GM13976 (cell line): ENCODE measurements at regions not wholly inside any gene's neighbourhood (a gene's known extent, or its start where the extent isn't known, plus 50 kb on each side); places are given as distances from the start of the nearest gene placed in this dataset.

Source experiments
- DNase-seq: peaks from one replicate; pipeline ENCODE4 v3.0.0; 2012; ENCODE audit warnings: low spot score
- CTCF ChIP-seq: IDR thresholded peaks from 2 replicates; pipeline ENCODE4 v1.5.1; 2012; ENCODE audit warnings: borderline replicate concordance, mild to moderate bottlenecking; ENCODE audit not compliant: insufficient read depth; ENCODE audit errors: extremely low read depth, missing control alignments, control extremely low read depth
- in situ Hi-C: fragments of 300-500 bp; cut with MboI; formaldehyde crosslinking; loops from one replicate; pipeline ENCODE4 v1.12.0; 2022; ENCODE audit warnings: low sequenced_read_pairs, mixed read lengths, inconsistent platforms; ENCODE audit not compliant: unreplicated experiment

GRCh38 chr1:235918032-235918431 is 51.3 kb upstream of the LYST start:
- TF ChIP-seq CTCF: no peak
- in situ Hi-C loops: no loop called here
- DNase-seq: no peak

- TF ChIP-seq CTCF: no peak
- DNase-seq: peak; percentile 81
- in situ Hi-C loops: no loop called here
Measured at GRCh38 chr1:235917267-235917811, 50.6 kb upstream of the LYST start.
